CD4-positive, alpha-beta T cell treated with Interleukin-17A for 1 hour (primary cell): ENCODE measurements at regions not wholly inside any gene's neighbourhood (a gene's known extent, or its start where the extent isn't known, plus 50 kb on each side); places are given as distances from the start of the nearest gene placed in this dataset.

Experiments
- DNase-seq: peaks from one replicate; pipeline ENCODE4 v3.0.0-alpha.2; 2020

- DNase-seq = no peak
Observed at GRCh38 chr2:22692746-22693145, 692.2 kb upstream of the KLHL29 start.

- no peak for DNase-seq
Observed at GRCh38 chr2:22694300-22694699, 690.7 kb upstream of the KLHL29 start.

GRCh38 chr2:22694856-22695255 is 690.1 kb upstream of the KLHL29 start:
- DNase-seq = no peak

GRCh38 chr2:22697054-22697788 is 687.8 kb upstream of the KLHL29 start:
- no peak for DNase-seq

GRCh38 chr2:22701561-22702160 is 683.3 kb upstream of the KLHL29 start:
- DNase-seq = no peak

- no peak for DNase-seq
Observed at GRCh38 chr2:22703286-22703920, 681.6 kb upstream of the KLHL29 start.

GRCh38 chr2:22719396-22719795 is 665.6 kb upstream of the KLHL29 start:
- no peak for DNase-seq

GRCh38 chr2:22729466-22729865 is 655.5 kb upstream of the KLHL29 start:
- DNase-seq = no peak

- DNase-seq = no peak
Observed at GRCh38 chr2:22734373-22735045, 650.5 kb upstream of the KLHL29 start.

- no peak for DNase-seq
Observed at GRCh38 chr2:22737144-22737543, 647.8 kb upstream of the KLHL29 start.

GRCh38 chr2:22741216-22741615 is 643.8 kb upstream of the KLHL29 start:
- no peak for DNase-seq

- no peak for DNase-seq
Observed at GRCh38 chr2:22748909-22749308, 636.1 kb upstream of the KLHL29 start.

- DNase-seq = no peak
Observed at GRCh38 chr2:22753476-22753875, 631.5 kb upstream of the KLHL29 start.

- DNase-seq = no peak
Observed at GRCh38 chr2:22756276-22757043, 628.5 kb upstream of the KLHL29 start.

- no peak for DNase-seq
Observed at GRCh38 chr2:22769497-22769896, 615.5 kb upstream of the KLHL29 start.

GRCh38 chr2:22784566-22784965 is 600.4 kb upstream of the KLHL29 start:
- DNase-seq = no peak

GRCh38 chr2:22786817-22787216 is 598.2 kb upstream of the KLHL29 start:
- DNase-seq = no peak

GRCh38 chr2:22787745-22788144 is 597.2 kb upstream of the KLHL29 start:
- no peak for DNase-seq

- no peak for DNase-seq
Observed at GRCh38 chr2:22788749-22789327, 596.1 kb upstream of the KLHL29 start.

GRCh38 chr2:22795287-22795866 is 589.6 kb upstream of the KLHL29 start:
- no peak for DNase-seq

GRCh38 chr2:22798386-22798785 is 586.6 kb upstream of the KLHL29 start:
- DNase-seq = no peak

- no peak for DNase-seq
Observed at GRCh38 chr2:22800412-22800811, 584.6 kb upstream of the KLHL29 start.
